Nephron progenitor cell (in vitro differentiated cells): ENCODE measurements at regions not wholly inside any gene's neighbourhood (a gene's known extent, or its start where the extent isn't known, plus 50 kb on each side); places are given as distances from the start of the nearest gene placed in this dataset.

ENCODE experiments used
- DNase-seq: peaks from one replicate; pipeline ENCODE4 v3.0.0; 2021
- H3K27ac Mint-ChIP-seq: 2 replicates; pipeline ENCODE4 v1.8.0; 2021; ENCODE audit warnings: mild to moderate bottlenecking, moderate library complexity, mixed read lengths
- H3K27me3 Mint-ChIP-seq: 2 replicates; pipeline ENCODE4 v1.8.0; 2021; ENCODE audit warnings: mild to moderate bottlenecking, low read depth, mixed read lengths; ENCODE audit not compliant: poor library complexity
- H3K36me3 Mint-ChIP-seq: 2 replicates; pipeline ENCODE4 v1.8.0; 2021; ENCODE audit warnings: low read depth, mixed read lengths
- H3K4me1 Mint-ChIP-seq: 2 replicates; pipeline ENCODE4 v1.8.0; 2021; ENCODE audit warnings: mixed read lengths
- H3K4me3 Mint-ChIP-seq: 2 replicates; pipeline ENCODE4 v1.8.0; 2021; ENCODE audit warnings: mild to moderate bottlenecking, moderate library complexity, mixed read lengths
- H3K9me3 Mint-ChIP-seq: 2 replicates; pipeline ENCODE4 v1.8.0; 2021; ENCODE audit warnings: mild to moderate bottlenecking, moderate library complexity, mixed read lengths
- TF ChIP-seq, protein P1 (sequence below): fragments of 200-600 bp; sonication (generic); IDR thresholded peaks from 2 replicates; pipeline ENCODE4 v1.5.0; 2021; ENCODE audit warnings: antibody characterized with exemption

DNA sequence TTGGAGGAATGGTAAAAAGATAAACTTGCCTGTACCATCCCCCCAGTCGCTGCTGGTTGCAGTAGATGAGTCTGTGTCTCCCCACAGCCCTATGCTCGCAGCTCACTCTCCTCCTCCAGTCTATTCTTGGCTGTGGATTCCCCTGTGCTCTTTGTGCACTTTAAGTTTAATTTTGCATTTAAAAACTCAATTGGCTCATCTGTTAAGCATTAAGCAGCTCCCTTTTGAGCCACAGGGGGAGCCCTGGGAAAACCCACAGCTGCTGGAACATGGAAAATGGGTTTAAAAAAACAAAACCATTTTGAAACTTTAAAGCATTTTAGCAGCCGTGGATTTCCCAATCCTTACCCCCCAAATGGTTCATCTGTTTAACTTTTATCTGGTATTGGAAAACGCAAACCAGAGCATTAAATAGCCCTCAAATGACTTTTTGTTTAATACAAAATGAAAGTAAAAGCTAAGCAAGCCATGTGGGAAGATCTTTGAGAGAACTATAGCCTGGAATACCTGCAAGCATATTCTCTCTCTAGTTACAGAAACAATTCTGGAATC, 536.9 kb downstream of the ZIC1 start:
- Mint-ChIP-seq H3K9me3 (no peaks in the 10 kb centered on the region), H3K4me3 (no peak overlapping the region), H3K27ac (no peak overlapping the region), H3K36me3 (no peaks in the 10 kb centered on the region), H3K27me3 (peaks cover 4% of the 10 kb centered on the region), H3K4me1 (peaks cover 21% of the 10 kb centered on the region)
- peak; percentile 5 for DNase-seq
- TF ChIP-seq, protein P1, sequence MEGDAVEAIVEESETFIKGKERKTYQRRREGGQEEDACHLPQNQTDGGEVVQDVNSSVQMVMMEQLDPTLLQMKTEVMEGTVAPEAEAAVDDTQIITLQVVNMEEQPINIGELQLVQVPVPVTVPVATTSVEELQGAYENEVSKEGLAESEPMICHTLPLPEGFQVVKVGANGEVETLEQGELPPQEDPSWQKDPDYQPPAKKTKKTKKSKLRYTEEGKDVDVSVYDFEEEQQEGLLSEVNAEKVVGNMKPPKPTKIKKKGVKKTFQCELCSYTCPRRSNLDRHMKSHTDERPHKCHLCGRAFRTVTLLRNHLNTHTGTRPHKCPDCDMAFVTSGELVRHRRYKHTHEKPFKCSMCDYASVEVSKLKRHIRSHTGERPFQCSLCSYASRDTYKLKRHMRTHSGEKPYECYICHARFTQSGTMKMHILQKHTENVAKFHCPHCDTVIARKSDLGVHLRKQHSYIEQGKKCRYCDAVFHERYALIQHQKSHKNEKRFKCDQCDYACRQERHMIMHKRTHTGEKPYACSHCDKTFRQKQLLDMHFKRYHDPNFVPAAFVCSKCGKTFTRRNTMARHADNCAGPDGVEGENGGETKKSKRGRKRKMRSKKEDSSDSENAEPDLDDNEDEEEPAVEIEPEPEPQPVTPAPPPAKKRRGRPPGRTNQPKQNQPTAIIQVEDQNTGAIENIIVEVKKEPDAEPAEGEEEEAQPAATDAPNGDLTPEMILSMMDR, result peak; percentile 33

DNA sequence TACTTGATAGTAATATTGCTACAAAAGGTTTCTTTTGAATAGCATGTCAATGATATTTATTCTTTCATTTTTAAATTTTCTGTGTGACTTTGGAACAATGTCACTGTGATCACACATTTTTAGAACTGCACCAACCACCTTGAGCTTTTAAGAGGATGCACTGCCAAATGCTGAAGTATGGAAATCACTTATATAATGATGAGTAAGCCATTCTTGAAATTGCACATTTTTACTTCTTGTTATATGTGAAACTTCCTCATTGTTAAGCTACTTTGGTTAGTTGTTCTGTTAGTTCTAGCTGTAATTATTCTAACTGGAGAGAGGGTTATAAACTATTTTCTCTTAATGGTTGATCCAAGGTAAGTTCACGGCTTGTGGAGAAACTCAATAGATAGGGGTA, 547.5 kb downstream of the ZIC1 start:
- H3K36me3 Mint-ChIP-seq, result no peaks in the 10 kb centered on the region
- TF ChIP-seq, protein P1, result no peak
- DNase-seq, result no peak
- H3K9me3 Mint-ChIP-seq, result no peaks in the 10 kb centered on the region
- H3K27me3 Mint-ChIP-seq, result peaks cover 3% of the 10 kb centered on the region
- no peak overlapping the region for H3K4me3 Mint-ChIP-seq
- no peak overlapping the region for H3K27ac Mint-ChIP-seq
- H3K4me1 Mint-ChIP-seq, result no peaks in the 10 kb centered on the region

DNA sequence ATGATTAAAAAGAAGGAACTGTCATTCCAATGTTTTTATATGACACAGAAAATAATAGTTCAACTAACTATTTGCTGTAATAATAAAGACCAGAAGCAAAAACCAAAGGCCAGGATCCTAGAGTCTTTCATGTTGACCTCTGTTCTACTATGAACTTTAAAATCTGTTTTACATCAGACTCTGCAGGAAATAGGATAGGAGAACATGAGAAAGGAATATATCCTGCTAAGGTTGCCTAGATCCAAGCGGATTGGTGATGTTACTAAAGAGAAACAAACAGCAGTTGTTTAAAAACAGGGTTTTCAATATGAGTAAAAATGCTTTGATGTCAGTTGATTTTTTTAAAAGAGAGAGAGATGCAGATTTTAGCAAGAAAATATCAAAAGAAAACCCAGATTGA, 549.6 kb downstream of the ZIC1 start:
- H3K4me1 Mint-ChIP-seq, result no peaks in the 10 kb centered on the region
- peaks cover 4% of the 10 kb centered on the region for H3K27me3 Mint-ChIP-seq
- TF ChIP-seq, protein P1, result no peak
- no peak overlapping the region for H3K27ac Mint-ChIP-seq
- H3K9me3 Mint-ChIP-seq, result no peaks in the 10 kb centered on the region
- H3K4me3 Mint-ChIP-seq, result no peak overlapping the region
- no peak for DNase-seq
- H3K36me3 Mint-ChIP-seq, result no peaks in the 10 kb centered on the region

DNA sequence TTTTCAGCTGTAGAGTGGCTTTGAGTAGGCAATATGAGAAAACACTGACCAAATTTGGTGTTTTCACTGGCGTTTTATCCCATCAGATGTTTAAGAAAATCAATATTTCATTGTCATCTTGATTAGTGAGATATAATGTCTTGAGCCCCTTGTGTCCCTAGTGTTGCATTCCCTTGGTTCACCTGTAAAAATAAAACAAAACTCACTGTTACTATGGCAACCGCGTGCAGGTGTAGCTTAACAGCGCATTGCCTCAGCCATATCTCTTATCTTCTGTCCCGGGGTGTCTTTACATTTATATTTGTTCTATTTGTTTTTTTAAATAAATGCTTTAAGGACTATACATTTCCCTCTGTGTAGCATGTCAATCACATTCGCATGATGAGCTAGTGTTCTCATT, 551.6 kb downstream of the ZIC1 start:
- H3K4me1 Mint-ChIP-seq, result no peaks in the 10 kb centered on the region
- no peaks in the 10 kb centered on the region for H3K9me3 Mint-ChIP-seq
- TF ChIP-seq, protein P1, result no peak
- DNase-seq, result no peak
- no peaks in the 10 kb centered on the region for H3K36me3 Mint-ChIP-seq
- H3K27ac Mint-ChIP-seq, result no peak overlapping the region
- H3K27me3 Mint-ChIP-seq, result peaks cover 3% of the 10 kb centered on the region
- H3K4me3 Mint-ChIP-seq, result no peak overlapping the region

DNA sequence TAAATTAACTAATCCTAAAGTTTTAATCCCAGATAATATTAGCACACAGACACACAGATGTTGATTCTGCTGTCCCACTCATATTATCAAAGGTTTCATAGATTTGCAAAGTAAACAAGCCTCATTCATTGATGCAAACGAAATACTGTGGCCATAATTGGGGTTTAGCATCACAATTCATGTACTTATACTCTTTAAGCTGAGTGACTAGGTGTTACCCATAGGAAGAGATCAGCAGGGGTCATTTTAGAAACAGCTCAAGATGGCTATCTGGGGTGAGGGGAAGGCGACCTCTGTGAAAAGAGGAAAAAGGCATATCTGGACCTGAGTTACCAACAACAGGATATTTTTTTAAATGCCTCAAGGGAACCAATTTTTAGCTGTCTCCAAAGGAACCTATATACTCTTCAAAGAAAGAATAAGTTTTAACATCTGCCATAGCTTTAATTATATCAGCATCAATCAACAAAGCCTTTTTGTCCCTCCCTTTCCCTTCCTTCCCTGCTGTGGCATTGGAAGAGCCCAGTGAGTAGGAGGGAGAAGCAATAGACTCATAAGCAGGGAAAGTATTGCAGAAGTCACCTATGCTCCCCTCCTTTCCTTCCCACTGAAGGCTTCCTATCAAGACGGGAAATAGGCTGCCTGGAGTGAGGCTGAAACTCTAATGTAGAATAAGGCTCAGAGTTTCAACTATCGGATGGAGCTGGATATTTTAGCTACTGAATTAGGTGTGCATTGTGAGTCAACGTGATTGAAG, 553.4 kb downstream of the ZIC1 start:
- Mint-ChIP-seq H3K4me3 (no peak overlapping the region), H3K9me3 (no peaks in the 10 kb centered on the region), H3K27ac (no peak overlapping the region), H3K4me1 (no peaks in the 10 kb centered on the region), H3K36me3 (no peaks in the 10 kb centered on the region), H3K27me3 (peaks cover 3% of the 10 kb centered on the region)
- no peak for DNase-seq
- TF ChIP-seq, protein P1, result no peak

DNA sequence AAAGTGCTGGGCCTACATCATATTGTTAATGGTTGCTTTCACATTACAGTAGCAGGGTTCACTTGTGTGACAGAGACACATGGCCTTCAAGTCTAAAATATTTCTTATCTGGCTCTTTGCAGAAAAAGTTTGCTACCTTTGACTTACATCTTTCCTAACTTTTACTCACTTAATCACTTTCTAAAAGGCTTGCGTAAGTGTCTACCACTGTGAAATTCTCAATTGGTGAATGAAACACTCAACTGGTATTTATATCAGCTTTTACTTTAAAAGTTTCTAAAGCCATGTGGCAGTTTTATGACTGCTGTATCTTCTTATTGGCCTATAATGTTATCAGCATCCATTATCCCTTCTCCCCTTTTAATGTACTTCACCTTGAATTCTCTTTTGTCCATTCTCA, 554.5 kb downstream of the ZIC1 start:
- H3K36me3 Mint-ChIP-seq, result no peaks in the 10 kb centered on the region
- H3K9me3 Mint-ChIP-seq, result no peaks in the 10 kb centered on the region
- TF ChIP-seq, protein P1, result no peak

More for the DNA sequence above, 554.5 kb downstream of the ZIC1 start:
- no peak for DNase-seq
- Mint-ChIP-seq H3K4me3 (no peak overlapping the region), H3K27me3 (peaks cover 3% of the 10 kb centered on the region), H3K27ac (no peak overlapping the region), H3K4me1 (no peaks in the 10 kb centered on the region)
